Naive thymus-derived CD8-positive, alpha-beta T cell (primary cell): ENCODE measurements at regions not wholly inside any gene's neighbourhood (a gene's known extent, or its start where the extent isn't known, plus 50 kb on each side); places are given as distances from the start of the nearest gene placed in this dataset.

Experiments
- ATAC-seq, 2 donors: fragments of 150-1000 bp; cut with Tn5 transposase in 1 of 2; sonication (Bioruptor Pico), chemical (Tn5 transposase) in 1 of 2; 1 replicate in 1 of 2; 2 replicates in 1 of 2; pipeline ENCODE4 v1.10.0; 2021; ENCODE audit warnings: mild to moderate bottlenecking in 2 of 2, moderate library complexity in 2 of 2
- POLR2A ChIA-PET: fragments of 350-600 bp; sonication (Branson Sonifier 250); formaldehyde crosslinking; loops from one replicate; lab custom pipeline; 2021; ENCODE audit warnings: antibody characterized with exemption; lab: Charles Lee
- DNase-seq, 10 donors: peaks; one replicate each; pipeline versions ENCODE4 v3.0.0 to v3.0.0-alpha.2; 2020 to 2022
- H3K27ac Mint-ChIP-seq, 10 donors: one replicate each; pipeline ENCODE4 v1.8.0; 2020 to 2022; ENCODE audit warnings: mild to moderate bottlenecking in 10 of 10, mixed read lengths in 10 of 10, moderate library complexity in 4 of 10, inconsistent platforms in 1 of 10
- H3K27me3 Mint-ChIP-seq, 5 donors: one replicate each; pipeline ENCODE4 v1.8.0; 2021 to 2022; ENCODE audit warnings: mixed read lengths in 5 of 5
- H3K36me3 Mint-ChIP-seq, 3 donors: one replicate each; pipeline ENCODE4 v1.8.0; 2020 to 2022; ENCODE audit warnings: mixed read lengths in 3 of 3, mild to moderate bottlenecking in 2 of 3, inconsistent platforms in 1 of 3
- H3K4me1 Mint-ChIP-seq, 4 donors: one replicate each; pipeline ENCODE4 v1.8.0; 2021 to 2022; ENCODE audit warnings: mixed read lengths in 4 of 4
- H3K4me3 Mint-ChIP-seq, 10 donors: one replicate each; pipeline ENCODE4 v1.8.0; 2020 to 2022; ENCODE audit warnings: mild to moderate bottlenecking in 10 of 10, mixed read lengths in 10 of 10, moderate library complexity in 6 of 10, inconsistent platforms in 1 of 10
- H3K9me3 Mint-ChIP-seq, 9 donors: one replicate each; pipeline ENCODE4 v1.8.0; 2020 to 2022; ENCODE audit warnings: mixed read lengths in 9 of 9, mild to moderate bottlenecking in 3 of 9, inconsistent platforms in 1 of 9, moderate library complexity in 1 of 9

DNA sequence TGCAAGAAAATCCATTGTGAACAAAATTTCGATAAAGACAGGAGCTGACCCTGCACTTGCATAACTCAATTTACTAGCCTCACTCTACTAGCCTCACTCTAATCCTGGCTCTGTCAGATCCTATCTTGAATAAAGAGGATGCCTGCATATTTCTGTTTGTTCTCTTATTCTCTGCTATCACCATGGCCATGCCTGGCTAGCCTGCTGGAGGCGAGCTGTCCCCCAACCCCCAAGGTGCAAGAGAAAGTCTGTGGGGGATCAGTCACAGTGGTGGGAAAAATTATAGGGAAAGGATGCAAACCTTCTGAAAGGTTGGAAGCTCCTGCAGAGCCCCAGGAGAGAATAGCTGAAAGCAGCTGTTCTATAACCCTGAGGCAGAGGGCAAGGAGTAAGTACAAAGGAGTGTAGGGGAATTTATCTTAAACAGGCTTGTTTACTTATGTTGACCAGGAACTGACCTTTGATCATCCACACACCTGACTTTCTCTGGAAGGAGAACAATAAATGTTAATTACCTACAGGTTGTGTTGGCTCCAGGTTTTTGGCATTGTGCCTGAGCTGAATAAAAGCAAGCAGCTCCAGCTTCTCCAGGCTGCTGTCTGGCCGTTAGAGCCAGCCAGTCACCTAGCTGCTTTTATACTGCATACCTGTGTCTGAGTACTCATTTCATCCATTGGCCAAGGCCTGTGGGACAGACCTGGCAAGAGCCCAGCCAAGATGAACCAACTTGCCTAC lies 137.7 kb upstream of the RASGRP1 start:
- no peaks in the 10 kb centered on the region for H3K36me3 Mint-ChIP-seq
- peaks cover 12 to 31% (median 27%) of the 10 kb centered on the region in 4 donors for H3K4me1 Mint-ChIP-seq
- H3K4me3 Mint-ChIP-seq: no peak overlapping the region
- DNase-seq (no peak), ATAC-seq (no peak)
- no peaks in the 10 kb centered on the region for H3K9me3 Mint-ChIP-seq
- H3K27me3 Mint-ChIP-seq: no peaks in the 10 kb centered on the region
- POLR2A ChIA-PET: no interaction called here
- H3K27ac Mint-ChIP-seq: no peak overlapping the region

DNA sequence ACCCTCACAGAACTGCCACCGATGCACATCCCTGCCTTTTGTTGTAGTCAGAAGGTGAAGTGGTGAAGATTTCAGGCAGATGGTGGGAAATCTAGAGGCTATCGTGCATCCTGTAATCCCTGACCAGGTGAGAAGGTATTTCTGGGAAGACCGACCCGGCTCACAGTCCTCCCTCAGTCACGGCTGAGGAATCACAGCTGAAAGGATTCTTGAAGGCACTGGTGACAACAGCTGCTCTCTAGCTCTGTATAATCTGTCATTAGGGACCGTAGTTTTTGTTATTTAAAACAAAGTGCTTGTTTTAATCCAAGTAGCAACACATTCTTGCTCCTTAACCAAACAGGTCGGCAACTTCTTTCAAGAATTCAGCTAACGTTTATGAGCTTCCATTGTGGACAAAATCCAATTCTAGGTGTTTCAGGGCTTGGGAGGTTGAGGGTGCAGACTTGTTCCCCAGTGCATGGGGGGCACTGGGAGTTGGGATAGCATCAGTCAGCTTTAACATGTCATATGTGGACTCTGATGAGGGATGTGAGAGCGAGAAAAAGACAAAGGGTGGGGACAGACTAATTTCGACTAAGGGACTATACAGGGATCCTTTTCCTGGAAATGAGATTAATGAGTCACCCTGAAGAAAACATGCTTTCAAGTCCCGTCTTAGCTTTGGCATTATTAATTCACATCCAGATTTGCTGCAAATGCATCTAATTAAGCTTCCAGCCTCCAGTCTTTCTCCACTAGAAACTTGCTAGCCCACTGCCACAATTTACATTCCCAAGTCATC lies 141.0 kb upstream of the RASGRP1 start:
- no peak overlapping the region for H3K27ac Mint-ChIP-seq
- H3K27me3 Mint-ChIP-seq: no peaks in the 10 kb centered on the region

DNA sequence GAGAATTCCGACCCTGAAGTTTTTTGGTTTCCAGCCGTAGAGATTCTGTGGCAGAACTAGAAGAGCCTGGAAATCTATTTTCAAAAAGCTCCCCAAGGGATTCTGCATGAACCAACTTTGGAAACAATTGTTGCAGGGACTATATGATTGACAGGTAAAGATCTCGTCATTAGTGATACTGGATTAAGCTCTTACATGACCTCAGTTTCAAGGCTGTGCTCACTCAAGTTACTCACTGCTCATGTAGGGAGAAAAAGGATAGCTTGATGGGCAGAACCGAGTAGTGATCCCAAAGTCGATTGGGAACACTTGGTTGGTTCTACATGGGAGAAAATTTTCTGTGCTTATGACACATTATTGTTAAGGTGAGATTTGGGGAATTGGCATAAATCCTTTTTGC lies 142.3 kb upstream of the RASGRP1 start:
- DNase-seq: no peak
- ATAC-seq: no peak
- H3K9me3 Mint-ChIP-seq: no peaks in the 10 kb centered on the region
- peaks cover 0 to 4% (median 0%) of the 10 kb centered on the region in 5 donors for H3K27me3 Mint-ChIP-seq
- H3K27ac Mint-ChIP-seq: no peak overlapping the region
- peaks cover 0 to 4% (median 0%) of the 10 kb centered on the region in 4 donors for H3K4me1 Mint-ChIP-seq
- H3K36me3 Mint-ChIP-seq: no peaks in the 10 kb centered on the region
- H3K4me3 Mint-ChIP-seq: no peak overlapping the region
- POLR2A ChIA-PET: interaction anchor here (1.3 kb wide), 1 partner anchor 235 kb away, joined by 3 read pairs; no protein-coding TSS in a partner anchor

More for the DNA sequence above, 141.0 kb upstream of the RASGRP1 start:
- DNase-seq: no peak
- H3K36me3 Mint-ChIP-seq: no peaks in the 10 kb centered on the region
- POLR2A ChIA-PET: no interaction called here
- H3K4me1 Mint-ChIP-seq: peaks cover 0 to 4% (median 0%) of the 10 kb centered on the region in 4 donors
- ATAC-seq: no peak
- H3K9me3 Mint-ChIP-seq: no peaks in the 10 kb centered on the region
- no peak overlapping the region for H3K4me3 Mint-ChIP-seq

DNA sequence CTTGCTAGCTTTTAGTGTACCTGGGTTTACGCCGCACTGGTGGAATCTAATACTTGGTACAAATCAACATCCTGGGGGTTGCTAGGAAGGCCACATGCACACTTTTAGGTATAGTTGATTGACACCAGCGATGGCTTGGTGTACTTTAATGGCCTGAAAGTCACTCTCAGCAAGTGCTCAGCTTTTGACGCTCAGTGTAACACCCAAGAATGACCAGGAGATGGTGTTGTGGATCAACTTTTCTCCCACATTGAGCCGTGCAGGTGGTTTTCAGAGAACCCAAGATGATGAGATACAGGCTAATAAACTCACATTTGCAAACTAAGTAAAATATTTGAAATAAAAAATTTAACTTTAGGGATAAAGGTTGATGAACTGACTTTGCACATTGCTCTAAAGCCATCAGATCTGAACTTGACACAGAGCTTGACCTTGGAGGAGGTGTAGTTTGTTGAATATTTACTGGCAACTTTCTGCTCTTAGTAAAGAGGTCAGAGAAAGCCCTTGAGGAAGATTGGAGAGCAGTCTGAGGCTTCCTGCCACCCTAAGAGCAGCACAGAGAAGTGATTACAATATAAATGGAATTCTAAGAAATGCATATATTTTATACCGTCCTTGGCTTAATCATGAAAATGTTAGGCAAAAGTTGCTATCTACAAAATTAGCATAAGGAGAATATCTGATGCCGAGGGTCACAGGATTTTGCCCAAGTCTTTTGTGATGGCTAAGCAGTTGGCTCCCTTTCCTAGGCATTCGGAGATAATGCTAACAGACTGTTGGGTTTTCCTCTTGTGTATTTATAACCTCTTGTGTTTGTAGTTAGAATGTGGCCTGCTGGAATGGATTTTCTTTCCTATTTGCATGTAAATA lies 143.4 kb upstream of the RASGRP1 start:
- Mint-ChIP-seq H3K9me3 (no peaks in the 10 kb centered on the region), H3K4me1 (peaks cover 0 to 4% (median 0%) of the 10 kb centered on the region in 4 donors), H3K27ac (no peak overlapping the region), H3K4me3 (no peak overlapping the region), H3K36me3 (no peaks in the 10 kb centered on the region), H3K27me3 (peaks cover 0 to 4% (median 0%) of the 10 kb centered on the region in 5 donors)
- peak; percentile 88 to 90 for ATAC-seq
- peak in 7 of 10 donors; percentile 18 to 54 (median 40) for DNase-seq
- POLR2A ChIA-PET: interaction anchor here (1.3 kb wide), 1 partner anchor 236 kb away, joined by 3 read pairs; no protein-coding TSS in a partner anchor

DNA sequence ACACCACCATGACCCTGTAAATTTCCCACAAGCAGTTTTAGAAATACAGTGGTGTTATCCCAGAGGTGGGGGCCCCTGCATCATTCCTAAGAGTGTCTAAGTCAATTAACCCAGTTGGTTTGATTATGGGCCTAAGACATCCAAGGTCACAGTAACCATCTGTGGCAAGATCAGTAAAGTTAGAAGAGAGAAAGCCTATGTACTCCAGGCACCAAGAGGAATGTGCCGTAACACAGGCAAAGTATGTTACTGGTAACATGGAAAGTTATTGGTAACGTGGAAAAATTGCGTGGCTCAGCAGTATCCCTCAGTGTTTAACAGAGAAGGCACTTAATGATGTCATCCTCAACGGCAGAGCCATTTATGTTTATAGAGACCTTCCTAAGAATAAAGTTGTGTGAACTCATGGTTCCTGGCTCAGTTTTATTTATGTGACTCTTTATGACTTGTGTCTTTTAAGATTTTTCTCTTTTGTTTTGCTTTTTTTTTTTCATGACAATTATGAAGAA lies 144.1 kb upstream of the RASGRP1 start:
- DNase-seq (no peak), ATAC-seq (no peak)
- POLR2A ChIA-PET: no interaction called here
- no peaks in the 10 kb centered on the region for H3K36me3 Mint-ChIP-seq
- no peak overlapping the region for H3K4me3 Mint-ChIP-seq
- H3K27ac Mint-ChIP-seq: no peak overlapping the region
- no peaks in the 10 kb centered on the region for H3K9me3 Mint-ChIP-seq
- peaks cover 0 to 5% (median 0%) of the 10 kb centered on the region in 5 donors for H3K27me3 Mint-ChIP-seq
- peaks cover 0 to 4% (median 0%) of the 10 kb centered on the region in 4 donors for H3K4me1 Mint-ChIP-seq

DNA sequence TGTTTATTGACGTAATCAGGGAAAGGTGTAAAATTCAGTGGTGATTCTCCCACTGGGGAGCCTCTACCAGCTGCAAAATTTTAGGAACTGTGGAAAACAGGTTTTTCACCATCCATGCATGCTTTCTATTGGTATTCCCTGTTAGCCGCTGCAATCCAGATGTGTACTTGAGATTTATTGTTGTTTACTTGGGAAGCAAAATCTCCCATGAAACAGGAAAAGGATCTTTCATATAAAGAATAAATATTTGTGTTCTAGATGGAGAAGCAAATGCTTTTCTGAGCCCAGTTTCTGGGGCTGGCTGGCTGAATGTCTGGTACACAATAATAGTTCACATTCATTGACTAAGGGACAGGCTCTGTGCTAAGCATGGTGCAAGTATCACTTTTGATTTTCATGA lies 144.6 kb upstream of the RASGRP1 start:
- Mint-ChIP-seq H3K36me3 (no peaks in the 10 kb centered on the region), H3K4me1 (peaks cover 0 to 4% (median 0%) of the 10 kb centered on the region in 4 donors), H3K9me3 (no peaks in the 10 kb centered on the region), H3K4me3 (no peak overlapping the region), H3K27ac (no peak overlapping the region), H3K27me3 (peaks cover 0 to 6% (median 0%) of the 10 kb centered on the region in 5 donors)
- DNase-seq (no peak), ATAC-seq (no peak)
- POLR2A ChIA-PET: no interaction called here

DNA sequence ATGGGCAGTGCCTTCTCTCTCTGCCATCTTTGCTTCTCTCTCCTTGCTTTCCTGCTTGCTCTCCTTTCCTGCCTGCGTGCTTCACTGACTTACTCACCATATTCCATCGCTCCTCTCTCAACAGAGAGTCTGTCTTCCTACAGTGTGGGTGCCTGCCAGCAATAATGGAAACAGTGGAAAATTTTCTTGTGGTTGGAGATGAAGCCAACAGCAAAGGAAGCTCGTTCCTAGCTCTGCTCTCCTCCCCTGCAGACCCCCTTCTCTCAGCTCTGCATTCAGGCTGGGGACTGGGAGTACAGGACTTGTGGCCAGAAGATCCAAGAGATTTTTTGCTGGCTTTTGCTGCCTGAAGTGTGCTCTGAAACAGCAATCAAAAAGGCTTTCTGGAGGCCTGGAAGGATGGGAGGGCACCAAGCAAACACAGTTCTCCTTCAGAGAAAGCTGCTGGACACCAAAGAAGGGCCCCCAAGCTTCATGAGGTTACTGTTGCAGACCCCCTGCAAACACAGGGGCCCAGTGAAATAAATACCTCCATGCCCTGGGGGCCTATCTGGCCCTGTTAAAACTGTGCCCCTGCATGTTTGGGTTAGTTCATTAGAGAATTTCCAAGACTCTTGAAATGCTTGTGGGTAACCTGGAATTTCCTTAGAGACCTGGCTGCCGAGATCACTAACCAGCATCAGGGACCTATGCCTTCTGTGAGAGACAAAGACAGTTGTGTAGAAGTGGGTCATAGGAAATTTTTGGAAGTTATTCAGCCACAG lies 149.9 kb upstream of the RASGRP1 start:
- DNase-seq (no peak), ATAC-seq (no peak)
- Mint-ChIP-seq H3K27me3 (peaks cover 0 to 10% (median 0%) of the 10 kb centered on the region in 5 donors), H3K9me3 (no peaks in the 10 kb centered on the region), H3K27ac (no peak overlapping the region), H3K4me3 (no peak overlapping the region), H3K36me3 (no peaks in the 10 kb centered on the region), H3K4me1 (no peaks in the 10 kb centered on the region)
- POLR2A ChIA-PET: no interaction called here

DNA sequence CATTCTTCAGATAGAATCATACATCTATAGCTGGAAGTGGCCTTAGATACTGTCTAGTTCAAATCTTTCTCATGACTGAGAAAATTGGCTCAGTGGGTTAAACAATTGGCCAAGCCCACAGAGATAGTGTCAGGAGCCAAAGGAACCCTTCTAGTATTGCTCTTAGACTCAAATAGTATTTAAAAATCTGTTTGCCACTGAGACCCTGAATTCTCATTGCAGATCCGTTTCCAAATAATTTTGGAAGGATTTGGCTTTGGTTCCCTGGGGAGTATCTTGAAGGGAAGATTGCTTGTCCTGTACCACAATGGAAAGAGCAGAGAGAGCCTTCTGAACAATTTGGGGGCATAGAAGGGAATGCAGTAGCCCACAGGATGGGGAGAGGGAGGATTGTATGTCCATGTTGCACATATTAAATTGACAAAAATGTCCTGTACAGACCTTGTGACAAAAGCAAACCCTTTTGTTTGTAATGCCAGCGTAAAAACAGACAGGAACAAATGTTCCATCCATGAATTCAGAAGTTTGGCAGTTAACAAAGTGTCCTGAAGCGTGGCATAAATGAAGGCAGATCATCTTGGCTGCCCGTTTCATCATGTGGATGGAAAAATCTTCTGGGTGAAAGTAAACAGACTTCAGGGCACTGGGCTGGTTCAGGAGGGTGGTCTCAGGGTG lies 156.4 kb upstream of the RASGRP1 start:
- POLR2A ChIA-PET: no interaction called here
- H3K27me3 Mint-ChIP-seq: peaks cover 0 to 3% (median 0%) of the 10 kb centered on the region in 5 donors
- no peaks in the 10 kb centered on the region for H3K36me3 Mint-ChIP-seq
- DNase-seq (no peak), ATAC-seq (no peak)
- H3K4me1 Mint-ChIP-seq: no peaks in the 10 kb centered on the region
- H3K4me3 Mint-ChIP-seq: no peak overlapping the region
- H3K27ac Mint-ChIP-seq: no peak overlapping the region
- H3K9me3 Mint-ChIP-seq: no peaks in the 10 kb centered on the region

DNA sequence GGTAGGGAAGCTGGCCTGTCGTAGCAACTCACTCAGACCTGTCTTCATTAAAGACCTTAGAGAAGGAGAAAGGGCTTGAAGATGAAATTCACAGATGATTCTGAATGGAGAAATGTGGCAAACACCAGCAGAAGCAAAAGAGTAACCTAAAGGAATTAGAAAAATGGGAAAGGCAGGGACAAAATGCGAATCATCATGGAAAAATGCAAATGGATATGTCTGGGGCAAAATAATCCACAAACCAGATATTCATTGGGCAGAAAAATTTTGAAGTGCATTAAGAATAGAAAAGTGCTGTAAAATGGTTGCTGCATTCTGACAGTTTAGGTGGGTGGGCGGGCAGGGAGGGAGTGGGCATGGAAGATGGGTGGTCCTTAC lies 156.9 kb upstream of the RASGRP1 start:
- Mint-ChIP-seq H3K36me3 (no peaks in the 10 kb centered on the region), H3K4me3 (no peak overlapping the region), H3K27me3 (peaks cover 0 to 3% (median 0%) of the 10 kb centered on the region in 5 donors), H3K4me1 (no peaks in the 10 kb centered on the region), H3K9me3 (no peaks in the 10 kb centered on the region), H3K27ac (no peak overlapping the region)
- ATAC-seq (no peak), DNase-seq (no peak)
- POLR2A ChIA-PET: no interaction called here

DNA sequence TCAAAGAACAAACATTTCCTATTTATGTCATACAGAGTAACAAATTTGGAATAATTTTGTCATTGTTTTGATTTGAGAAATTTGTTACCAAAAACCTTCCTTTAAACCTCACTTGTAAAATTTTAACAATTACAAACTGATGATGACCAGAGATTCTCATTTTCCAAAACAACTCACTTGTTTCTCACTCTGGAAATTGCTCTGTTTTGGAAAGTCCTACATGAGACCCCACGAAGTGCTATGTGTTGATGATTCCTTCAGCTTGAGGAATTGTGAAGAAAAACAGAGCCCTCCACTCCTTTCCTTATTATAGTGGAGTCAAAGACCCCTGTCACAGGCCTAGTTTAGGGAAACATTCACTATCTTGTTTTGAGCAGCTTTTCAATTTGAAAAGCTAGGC lies 157.6 kb upstream of the RASGRP1 start:
- DNase-seq (no peak), ATAC-seq (no peak)
- Mint-ChIP-seq H3K4me3 (no peak overlapping the region), H3K27me3 (peaks cover 0 to 3% (median 0%) of the 10 kb centered on the region in 5 donors), H3K36me3 (no peaks in the 10 kb centered on the region), H3K9me3 (no peaks in the 10 kb centered on the region), H3K27ac (no peak overlapping the region), H3K4me1 (no peaks in the 10 kb centered on the region)
- POLR2A ChIA-PET: no interaction called here

DNA sequence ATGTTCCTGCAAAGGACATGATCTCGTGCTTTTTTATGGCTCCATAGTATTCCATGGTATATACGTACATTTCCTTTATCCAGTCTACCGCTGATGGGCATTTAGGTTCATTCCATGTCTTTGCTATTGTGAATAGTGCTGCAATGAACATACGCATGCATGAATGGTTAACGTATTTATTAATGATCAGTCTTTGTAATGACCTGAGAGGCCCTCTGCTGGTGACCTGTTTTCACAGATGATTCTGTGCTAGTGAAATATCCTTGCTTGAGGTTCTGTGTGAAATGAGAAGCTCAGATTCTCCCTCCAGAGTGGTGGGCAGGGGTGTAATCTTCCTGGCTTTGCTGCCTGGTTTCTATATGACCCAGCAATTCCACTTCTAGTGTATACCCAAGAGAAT lies 160.2 kb upstream of the RASGRP1 start:
- H3K9me3 Mint-ChIP-seq: no peaks in the 10 kb centered on the region
- H3K27me3 Mint-ChIP-seq: peaks cover 0 to 3% (median 0%) of the 10 kb centered on the region in 5 donors
- no peak overlapping the region for H3K27ac Mint-ChIP-seq
- H3K4me1 Mint-ChIP-seq: no peaks in the 10 kb centered on the region
- no peak overlapping the region for H3K4me3 Mint-ChIP-seq
- no peak for DNase-seq
- H3K36me3 Mint-ChIP-seq: no peaks in the 10 kb centered on the region
- ATAC-seq: no peak
- POLR2A ChIA-PET: no interaction called here
